ENCODE measurements at regions not wholly inside any gene's neighbourhood (a gene's known extent, or its start where the extent isn't known, plus 50 kb on each side); places are given as distances from the start of the nearest gene placed in this dataset.

GRCh38 chr3:4062621-4063020 lies 240.5 kb upstream of the SETMAR start:
- TF ChIP-seq, protein P1, sequence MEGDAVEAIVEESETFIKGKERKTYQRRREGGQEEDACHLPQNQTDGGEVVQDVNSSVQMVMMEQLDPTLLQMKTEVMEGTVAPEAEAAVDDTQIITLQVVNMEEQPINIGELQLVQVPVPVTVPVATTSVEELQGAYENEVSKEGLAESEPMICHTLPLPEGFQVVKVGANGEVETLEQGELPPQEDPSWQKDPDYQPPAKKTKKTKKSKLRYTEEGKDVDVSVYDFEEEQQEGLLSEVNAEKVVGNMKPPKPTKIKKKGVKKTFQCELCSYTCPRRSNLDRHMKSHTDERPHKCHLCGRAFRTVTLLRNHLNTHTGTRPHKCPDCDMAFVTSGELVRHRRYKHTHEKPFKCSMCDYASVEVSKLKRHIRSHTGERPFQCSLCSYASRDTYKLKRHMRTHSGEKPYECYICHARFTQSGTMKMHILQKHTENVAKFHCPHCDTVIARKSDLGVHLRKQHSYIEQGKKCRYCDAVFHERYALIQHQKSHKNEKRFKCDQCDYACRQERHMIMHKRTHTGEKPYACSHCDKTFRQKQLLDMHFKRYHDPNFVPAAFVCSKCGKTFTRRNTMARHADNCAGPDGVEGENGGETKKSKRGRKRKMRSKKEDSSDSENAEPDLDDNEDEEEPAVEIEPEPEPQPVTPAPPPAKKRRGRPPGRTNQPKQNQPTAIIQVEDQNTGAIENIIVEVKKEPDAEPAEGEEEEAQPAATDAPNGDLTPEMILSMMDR (IDR thresholded peaks at IDR 0.05; ENCODE audit: insufficient read depth, low read depth, low read length) = no peak
- no peak for TF ChIP-seq EZH2 (IDR thresholded peaks at IDR 0.05; ENCODE audit: insufficient read depth, low read length)

Measured in astrocyte (in vitro differentiated cells and primary cell).